KBM-7 (cell line): ENCODE measurements at regions not wholly inside any gene's neighbourhood (a gene's known extent, or its start where the extent isn't known, plus 50 kb on each side); places are given as distances from the start of the nearest gene placed in this dataset.
A peak's percentile ranks its signal among the peaks of the same experiment; 100 is the strongest.

ENCODE experiments used
- DNase-seq: peaks from one replicate; pipeline ENCODE4 v3.0.0-alpha.2; 2015
- in situ Hi-C: fragments of 300-500 bp; cut with MboI; formaldehyde crosslinking; loops from 2 replicates; pipeline ENCODE4 v1.14.3; 2020; ENCODE audit warnings: low sequenced_read_pairs, low pct_unique_long_range_greater_than_20kb, mixed read lengths

GRCh38 chr18:45526114-45526841, 89.0 kb upstream of the SLC14A2 start:
- in situ Hi-C loops = no loop called here

GRCh38 chr18:45527891-45528290, 87.4 kb upstream of the SLC14A2 start:
- DNase-seq = no peak
- in situ Hi-C loops = no loop called here

More at GRCh38 chr18:45526114-45526841, 89.0 kb upstream of the SLC14A2 start:
- no peak for DNase-seq

- in situ Hi-C loops = no loop called here
- DNase-seq = no peak
Measured at GRCh38 chr18:45528712-45529336, 86.5 kb upstream of the SLC14A2 start.

DNA sequence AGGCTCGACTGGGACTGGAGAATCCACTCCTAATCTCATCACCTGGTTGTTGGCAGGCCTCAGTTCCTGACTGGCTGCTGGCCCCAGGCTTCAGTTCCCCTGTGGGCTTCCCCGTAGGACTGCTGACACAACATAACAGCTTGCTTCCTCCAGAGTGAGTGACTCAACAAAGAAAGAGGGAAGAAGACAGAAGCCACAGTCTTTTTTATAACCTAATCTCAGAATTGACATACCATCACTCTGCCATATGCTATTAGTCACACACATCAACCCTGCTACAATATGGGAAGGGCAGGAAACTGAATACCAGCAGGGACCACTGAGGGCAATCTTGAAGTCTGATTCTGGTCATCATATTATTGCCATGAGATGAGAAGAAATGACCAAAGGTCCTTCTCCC, 76.8 kb upstream of the SLC14A2 start:
- in situ Hi-C loops = no loop called here

GRCh38 chr18:45539491-45539891, 75.8 kb upstream of the SLC14A2 start:
- in situ Hi-C loops = no loop called here

More for the DNA sequence above, 76.8 kb upstream of the SLC14A2 start:
- no peak for DNase-seq

GRCh38 chr18:45540125-45540524, 75.2 kb upstream of the SLC14A2 start:
- DNase-seq = no peak
- in situ Hi-C loops = no loop called here

More at GRCh38 chr18:45539491-45539891, 75.8 kb upstream of the SLC14A2 start:
- DNase-seq = no peak

GRCh38 chr18:45541421-45541820, 73.9 kb upstream of the SLC14A2 start:
- in situ Hi-C loops = no loop called here
- no peak for DNase-seq

DNA sequence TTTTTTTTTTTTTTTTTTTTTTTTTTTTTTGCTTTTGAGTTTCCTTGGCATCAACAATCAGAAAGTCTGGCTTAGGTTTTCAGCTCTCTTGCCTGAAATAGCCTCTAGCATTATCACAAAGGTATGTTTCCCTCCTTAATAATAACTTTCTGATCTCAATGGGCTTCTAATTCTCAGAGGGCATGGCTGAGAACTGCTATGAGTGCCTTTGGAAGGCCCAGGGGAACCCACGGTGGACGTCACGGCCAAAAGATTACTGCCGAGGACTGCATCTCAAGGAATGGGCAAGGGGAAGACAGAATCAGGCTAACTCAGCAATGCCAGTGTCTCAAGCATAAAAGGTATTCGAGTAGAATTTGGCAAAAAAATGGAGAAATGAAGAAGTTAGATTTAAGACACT, 73.2 kb upstream of the SLC14A2 start:
- in situ Hi-C loops = no loop called here

DNA sequence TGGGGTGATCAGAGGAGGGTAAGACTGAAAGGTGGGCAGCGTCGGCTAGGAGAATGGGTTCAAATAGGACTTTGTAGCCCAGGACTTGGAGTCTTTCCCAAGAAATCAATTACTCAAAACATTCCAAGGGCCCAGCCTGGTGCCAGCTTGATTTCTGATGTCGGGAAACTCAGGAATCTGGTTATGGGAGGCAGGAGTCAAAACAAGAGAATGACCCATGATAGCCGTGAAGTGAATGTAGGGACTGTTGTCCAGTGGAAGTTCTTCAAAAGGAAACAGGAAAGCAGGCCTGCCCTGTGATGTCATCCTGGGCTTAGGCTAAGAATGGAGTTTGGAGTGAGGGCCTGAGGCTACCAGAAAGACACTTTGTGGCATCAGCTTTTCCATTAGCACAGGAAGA, 67.4 kb upstream of the SLC14A2 start:
- in situ Hi-C loops = no loop called here
- DNase-seq = no peak

More for the DNA sequence above, 73.2 kb upstream of the SLC14A2 start:
- DNase-seq = no peak

GRCh38 chr18:45548614-45549013, 66.7 kb upstream of the SLC14A2 start:
- in situ Hi-C loops = no loop called here
- no peak for DNase-seq

GRCh38 chr18:45549290-45549689, 66.0 kb upstream of the SLC14A2 start:
- in situ Hi-C loops = no loop called here
- DNase-seq = no peak

GRCh38 chr18:45551142-45551815, 64.0 kb upstream of the SLC14A2 start:
- DNase-seq = peak; percentile 58
- in situ Hi-C loops = no loop called here

DNA sequence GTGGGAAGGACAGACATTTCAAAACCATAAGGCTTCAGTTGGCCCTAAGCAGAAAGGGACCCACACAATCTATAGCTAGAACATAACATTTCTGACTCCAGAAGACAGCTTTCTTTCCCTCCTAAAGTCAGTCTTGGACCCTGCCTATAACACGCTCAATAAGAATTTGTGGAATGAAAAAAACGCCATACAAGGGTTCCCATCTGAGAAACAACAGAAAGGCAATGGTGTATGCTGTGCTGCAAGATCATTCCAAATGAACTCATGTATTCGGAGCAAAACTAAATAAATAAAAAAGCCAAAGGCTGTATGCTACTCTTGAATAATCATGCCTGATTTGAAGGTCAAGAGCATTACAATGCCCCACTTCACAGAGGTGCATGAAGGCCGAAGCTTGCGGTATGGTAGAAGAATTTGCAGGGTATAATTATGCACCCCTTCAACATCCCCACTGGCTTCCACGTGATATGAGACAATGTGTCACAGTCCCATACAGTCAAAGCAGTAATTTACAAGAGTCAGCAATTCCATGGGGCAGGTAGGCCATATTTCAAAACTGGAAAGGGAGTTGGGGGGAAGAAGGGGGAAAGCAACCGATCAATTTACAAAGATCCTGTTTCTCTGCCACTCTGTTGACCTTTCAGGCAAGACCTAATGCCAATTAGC, 61.4 kb upstream of the SLC14A2 start:
- in situ Hi-C loops = no loop called here
- no peak for DNase-seq

DNA sequence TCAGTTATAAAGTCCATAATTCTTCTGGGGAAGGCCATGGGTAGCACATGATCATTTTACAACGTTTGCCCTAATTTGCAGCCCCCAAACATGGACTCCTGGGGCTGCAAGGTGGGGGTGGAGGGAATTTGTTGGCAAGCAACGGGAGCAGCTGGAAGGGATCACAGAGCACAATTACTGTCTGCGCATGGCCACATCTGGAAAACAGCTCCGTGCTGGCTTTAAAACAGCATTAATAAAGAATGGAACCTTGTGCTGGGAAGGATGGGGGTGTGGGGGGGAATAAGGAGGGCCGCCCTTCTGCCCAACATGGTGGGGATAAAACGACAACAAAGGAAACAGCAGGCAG, 60.9 kb upstream of the SLC14A2 start:
- in situ Hi-C loops = no loop called here

GRCh38 chr18:45556222-45556621, 59.1 kb upstream of the SLC14A2 start:
- no peak for DNase-seq
- in situ Hi-C loops = no loop called here

More for the DNA sequence above, 60.9 kb upstream of the SLC14A2 start:
- no peak for DNase-seq

DNA sequence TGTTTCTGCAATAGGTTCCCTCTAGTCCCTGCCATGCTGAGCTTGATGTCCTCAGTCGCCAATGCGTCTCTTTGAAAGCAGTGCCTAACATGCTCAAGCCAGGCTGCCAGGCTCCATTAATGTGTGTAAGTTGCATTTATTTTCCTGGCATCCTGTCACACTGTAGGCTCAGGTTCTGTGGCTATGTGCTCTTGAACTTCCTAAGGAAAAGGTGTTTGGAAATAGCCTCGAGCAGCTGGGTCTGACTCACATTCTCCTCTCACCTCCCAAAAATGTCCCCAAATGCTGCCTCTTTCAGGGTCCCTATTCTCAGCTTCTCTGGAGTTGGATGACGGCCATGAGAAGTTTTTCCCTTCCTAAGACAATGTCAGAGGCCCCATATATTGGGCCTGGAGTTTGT, 58.0 kb upstream of the SLC14A2 start:
- DNase-seq = no peak
- in situ Hi-C loops = no loop called here

DNA sequence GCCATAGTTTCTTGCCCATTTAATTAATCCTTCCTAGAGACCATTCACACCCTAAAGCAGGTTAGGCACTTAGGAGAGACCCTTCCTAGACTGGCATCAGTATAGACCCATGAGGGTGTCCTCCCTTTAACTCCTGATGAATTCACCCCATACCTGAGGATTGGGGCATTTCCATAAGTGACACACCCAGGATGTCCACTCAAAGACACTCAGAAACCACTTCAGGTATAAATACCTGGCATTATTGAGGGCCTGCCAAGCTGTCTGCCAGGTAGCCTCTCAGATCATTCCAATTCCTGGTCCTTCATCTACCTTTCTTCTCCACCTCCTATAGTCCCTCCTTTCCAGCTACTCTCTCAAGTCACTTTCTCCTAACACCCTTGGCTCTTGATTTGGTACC, 57.5 kb upstream of the SLC14A2 start:
- no peak for DNase-seq
- in situ Hi-C loops = no loop called here

GRCh38 chr18:45559258-45559657, 56.0 kb upstream of the SLC14A2 start:
- no peak for DNase-seq
- in situ Hi-C loops = no loop called here

GRCh38 chr18:45560870-45561269, 54.4 kb upstream of the SLC14A2 start:
- DNase-seq = no peak
- in situ Hi-C loops = no loop called here
